NCI-H510A treated with DMSO at 0.1 percent for 48 hours (cell line): ENCODE measurements at regions not wholly inside any gene's neighbourhood (a gene's known extent, or its start where the extent isn't known, plus 50 kb on each side); places are given as distances from the start of the nearest gene placed in this dataset.
"Not testable (repeated sequence)": the region's sequence is repeated elsewhere in the genome, so short reads cannot be mapped to it uniquely, and the experiment has no call there.

Source experiments
- DNase-seq: peaks from one replicate; lab custom pipeline; 2025; lab: John Stamatoyannopoulos, UW

GRCh38 chr16:65733721-65734120, 611.9 kb upstream of the CDH11 start:
- DNase-seq: no peak

- no peak for DNase-seq
Measured at GRCh38 chr16:65731833-65732232, 610.0 kb upstream of the CDH11 start.

GRCh38 chr16:65728652-65729051, 606.8 kb upstream of the CDH11 start:
- DNase-seq: no peak

DNA sequence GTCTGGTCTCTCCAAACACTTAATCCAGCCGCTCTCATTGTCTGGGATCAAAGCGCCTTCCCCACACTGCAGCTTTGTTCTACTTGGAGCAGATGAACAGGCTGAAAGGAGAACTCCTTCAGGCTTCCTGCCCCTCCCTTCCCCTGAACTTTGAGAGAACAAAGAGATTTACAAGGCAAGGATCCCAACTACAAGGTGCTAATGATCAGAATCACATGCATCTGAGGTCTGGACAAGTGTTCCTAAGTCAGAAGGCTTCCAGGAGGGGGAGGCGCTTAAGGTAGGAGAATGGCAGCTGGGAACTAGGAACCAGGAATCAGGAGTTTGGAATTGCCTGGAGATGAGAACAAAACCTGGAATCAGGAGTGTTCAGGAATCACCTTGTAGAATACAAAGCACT, 606.3 kb upstream of the CDH11 start:
- no peak for DNase-seq

GRCh38 chr16:65727534-65728137, 605.8 kb upstream of the CDH11 start:
- no peak for DNase-seq

- DNase-seq: no peak
Measured at GRCh38 chr16:65725156-65725845, 603.4 kb upstream of the CDH11 start.

DNA sequence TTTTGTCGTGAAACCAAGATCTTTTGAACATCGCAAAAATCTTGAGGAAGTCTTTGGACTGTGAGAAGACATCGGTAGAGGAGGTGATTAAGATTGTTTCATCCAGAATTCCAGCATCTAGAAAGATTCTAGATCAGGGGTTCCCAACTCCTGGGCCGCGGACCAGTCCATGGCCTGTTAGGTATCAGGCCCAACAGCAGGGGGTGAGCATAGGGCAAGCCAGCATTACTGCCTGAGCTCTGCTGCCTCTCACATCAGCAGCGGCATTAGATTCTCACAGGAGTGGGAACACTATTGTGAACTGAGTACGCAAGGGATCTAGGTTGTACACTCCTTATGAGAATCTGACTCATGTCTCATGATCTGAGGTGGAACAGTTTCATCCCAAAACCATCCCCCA, 600.6 kb upstream of the CDH11 start:
- no peak for DNase-seq

GRCh38 chr16:65717846-65718245, 596.0 kb upstream of the CDH11 start:
- DNase-seq: no peak

DNA sequence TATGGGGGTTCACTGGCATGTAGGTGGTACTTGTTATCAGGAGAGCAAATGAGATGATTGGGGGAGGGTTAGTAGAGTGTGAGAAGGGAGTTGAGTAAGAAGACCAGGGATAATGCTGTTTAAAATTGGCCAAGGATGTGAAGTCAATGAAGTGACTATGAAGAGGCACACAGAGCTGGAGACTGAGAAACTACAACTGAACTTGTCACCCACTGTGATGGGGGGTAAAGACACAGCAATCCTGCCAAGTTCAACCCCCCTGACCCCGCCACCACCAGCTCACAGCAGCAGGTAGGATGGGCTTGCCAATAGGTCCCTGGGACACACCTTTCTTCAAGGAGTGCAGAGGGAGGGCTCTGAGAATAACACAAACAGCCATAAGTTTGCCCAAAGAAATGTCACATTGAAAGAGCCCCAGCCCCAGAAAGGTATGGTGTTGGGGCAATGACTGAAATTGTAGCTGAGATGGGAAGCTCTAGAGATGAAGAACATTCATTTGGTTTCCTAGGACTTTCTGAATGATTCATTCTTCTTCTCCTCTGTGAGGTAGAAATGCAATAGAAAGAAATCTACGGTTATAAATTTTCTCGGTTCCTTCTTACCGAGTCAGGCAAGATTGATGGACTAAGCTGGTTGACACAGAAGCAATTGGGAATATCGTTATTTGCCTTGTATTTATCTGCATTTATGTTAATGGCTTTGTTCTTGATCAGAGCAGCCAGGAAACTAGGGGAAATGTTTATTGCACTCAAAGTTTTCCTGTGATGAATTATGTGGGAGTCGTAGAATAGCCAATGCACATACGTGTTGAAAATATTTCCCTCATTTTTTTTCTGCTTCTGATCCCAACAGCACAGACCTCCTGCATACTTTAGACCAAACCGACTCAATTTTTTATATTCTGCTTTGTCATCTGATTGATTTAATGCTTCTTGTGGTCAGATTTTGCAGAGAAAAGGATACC, 595.2 kb upstream of the CDH11 start:
- DNase-seq: no peak

DNA sequence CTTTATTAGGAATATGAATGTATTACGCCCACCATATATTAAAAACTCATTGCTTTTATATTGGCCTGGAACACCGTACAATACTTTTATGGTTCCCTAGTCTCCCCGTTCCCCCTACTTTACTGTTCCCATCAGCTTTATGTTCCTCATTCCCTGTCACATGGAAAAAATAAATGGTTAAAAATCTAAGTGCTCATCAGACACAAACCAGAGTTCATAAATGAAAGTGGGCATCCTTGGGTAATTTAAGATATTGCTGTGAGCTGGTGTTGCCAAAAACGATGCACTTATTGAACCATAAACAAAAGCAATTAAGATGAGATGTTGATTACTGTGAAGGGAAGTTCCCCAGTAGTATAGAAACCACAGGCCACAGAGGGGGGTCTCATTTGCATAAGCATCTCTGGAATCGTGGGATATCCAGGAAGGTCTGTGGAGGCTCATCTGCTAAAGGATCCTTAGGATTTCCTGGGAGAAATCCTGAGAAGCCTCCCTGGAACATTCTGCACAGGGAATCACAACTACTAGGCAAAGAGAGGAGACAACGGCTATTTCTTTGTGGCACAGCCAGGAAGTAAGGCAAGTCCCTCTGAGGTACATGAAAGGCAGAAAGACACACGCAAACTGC, 591.4 kb upstream of the CDH11 start:
- no peak for DNase-seq

GRCh38 chr16:65710107-65710506, 588.2 kb upstream of the CDH11 start:
- DNase-seq: no peak

GRCh38 chr16:65704866-65705265, 583.0 kb upstream of the CDH11 start:
- no peak for DNase-seq

- no peak for DNase-seq
Measured at GRCh38 chr16:65702707-65703402, 581.0 kb upstream of the CDH11 start.

- DNase-seq: no peak
Measured at GRCh38 chr16:65700596-65700995, 578.7 kb upstream of the CDH11 start.

DNA sequence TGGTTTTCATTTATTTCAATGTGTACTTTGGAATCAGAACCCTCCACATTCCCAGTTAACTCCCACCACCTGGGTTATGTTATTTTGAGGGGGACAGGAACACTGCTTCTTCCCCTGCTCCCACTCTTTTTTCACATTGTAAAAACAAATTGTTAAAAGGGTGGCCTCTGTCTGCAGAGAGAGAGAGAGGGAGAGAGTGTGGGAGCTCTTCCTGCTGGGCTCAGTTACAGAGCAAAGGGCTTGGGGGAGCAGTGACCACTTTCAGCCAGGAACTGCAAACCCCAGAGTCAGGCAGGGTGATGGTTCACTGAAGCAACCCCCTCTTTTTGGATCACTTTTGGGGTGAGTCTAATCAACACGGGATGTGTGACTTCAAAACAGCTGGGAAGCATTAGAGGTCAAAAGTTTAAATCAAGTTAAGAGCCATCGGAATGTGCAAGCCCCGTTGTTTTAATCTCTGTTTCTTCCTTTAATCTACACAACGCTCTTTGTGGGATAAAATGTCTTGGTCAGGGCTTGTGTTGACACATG, 577.0 kb upstream of the CDH11 start:
- DNase-seq: no peak

- no peak for DNase-seq
Measured at GRCh38 chr16:65697521-65697920, 575.7 kb upstream of the CDH11 start.

GRCh38 chr16:65697065-65697464, 575.2 kb upstream of the CDH11 start:
- no peak for DNase-seq

DNA sequence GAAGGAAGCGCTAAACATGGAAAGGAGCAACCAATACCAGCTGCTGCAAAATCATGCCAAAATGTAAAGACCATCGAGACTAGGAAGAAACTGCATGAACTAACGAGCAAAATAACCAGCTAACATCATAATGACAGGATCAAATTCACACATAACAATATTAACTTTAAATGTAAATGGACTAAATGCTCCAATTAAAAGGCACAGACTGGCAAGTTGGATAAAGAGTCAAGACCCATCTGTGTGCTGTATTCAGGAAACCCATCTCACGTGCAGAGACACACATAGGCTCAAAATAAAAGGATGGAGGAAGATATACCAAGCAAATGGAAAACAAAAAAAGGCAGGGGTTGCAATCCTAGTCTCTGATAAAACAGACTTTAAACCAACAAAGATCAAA, 570.0 kb upstream of the CDH11 start:
- DNase-seq: not testable (repeated sequence)

GRCh38 chr16:65689726-65690125, 567.9 kb upstream of the CDH11 start:
- no peak for DNase-seq

DNA sequence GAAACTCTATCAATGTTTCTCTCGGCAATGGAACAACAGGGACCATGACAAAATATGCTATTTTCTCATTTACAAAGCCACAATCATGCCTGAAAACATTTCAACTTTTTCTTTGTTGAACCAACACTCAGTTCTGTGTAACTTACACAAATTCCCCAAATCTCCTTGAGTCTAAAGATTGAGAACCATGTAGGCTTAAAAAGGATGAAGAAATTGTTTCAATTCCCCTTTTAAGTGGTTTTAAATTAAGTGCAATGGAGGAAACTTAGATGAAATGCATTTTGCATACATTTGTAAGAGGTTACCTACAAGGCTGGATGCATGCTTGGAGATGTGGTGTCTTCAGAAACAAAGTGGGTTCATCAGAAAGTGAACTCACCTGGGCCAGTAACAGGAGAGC, 566.4 kb upstream of the CDH11 start:
- DNase-seq: no peak

DNA sequence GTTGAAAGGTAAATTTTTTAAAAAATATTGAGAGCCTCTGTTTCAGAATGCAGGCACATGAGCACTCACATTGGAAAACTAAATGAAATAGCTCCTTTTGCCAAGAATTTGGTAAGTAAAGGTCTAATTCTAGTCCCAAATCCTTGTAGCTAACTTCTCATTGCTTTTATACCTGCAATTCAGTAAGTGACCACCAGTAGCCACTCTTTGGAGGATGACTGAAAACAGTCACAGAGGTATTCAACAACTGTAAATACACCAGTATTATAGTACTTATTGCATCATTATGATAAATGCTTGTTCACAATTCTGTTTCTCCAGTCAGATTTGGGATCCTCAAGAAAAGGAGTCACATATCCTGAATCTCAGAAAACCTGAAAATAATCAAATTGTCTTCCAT, 562.4 kb upstream of the CDH11 start:
- no peak for DNase-seq

DNA sequence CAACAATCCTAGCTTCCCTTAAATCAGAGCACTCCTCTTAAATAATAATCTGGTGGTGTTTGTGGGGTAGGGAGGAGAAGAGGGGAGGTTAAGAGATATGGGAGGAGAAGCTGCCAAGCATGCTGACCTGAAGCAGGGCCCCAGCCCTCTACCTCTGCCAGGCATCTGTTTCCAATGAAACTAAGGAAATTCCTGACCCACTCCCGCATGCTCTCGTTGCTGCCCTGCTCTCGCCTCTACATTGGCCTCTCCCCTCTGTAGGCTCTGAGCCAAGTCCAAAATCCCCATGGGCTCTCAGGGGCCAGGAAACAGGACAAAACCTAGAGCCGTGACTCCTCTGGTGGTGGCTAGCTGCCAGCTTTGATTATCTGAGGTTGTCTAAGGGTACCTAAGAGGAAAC, 559.5 kb upstream of the CDH11 start:
- DNase-seq: no peak
